ENCODE measurements at regions not wholly inside any gene's neighbourhood (a gene's known extent, or its start where the extent isn't known, plus 50 kb on each side); places are given as distances from the start of the nearest gene placed in this dataset.

GRCh38 chr3:6523043-6523442 is 337.9 kb upstream of the GRM7 start:
- Histone ChIP-seq H3K4me3 (ENCODE audit: low read length) (no peak overlapping the region), H3K27me3 (ENCODE audit: control insufficient read depth, insufficient read depth, low read length) (no peaks in the 10 kb centered on the region), H3K4me1 (ENCODE audit: control insufficient read depth, insufficient read depth, low read length) (peaks cover 16% of the 10 kb centered on the region), H3K36me3 (ENCODE audit: control insufficient read depth, insufficient read depth, low read length) (no peaks in the 10 kb centered on the region), H3K9me3 (ENCODE audit: control insufficient read depth, low read length) (no peaks in the 10 kb centered on the region), H3K9ac (ENCODE audit: low read length) (no peak overlapping the region)

- Histone ChIP-seq H3K4me3 (ENCODE audit: low read length) (no peak overlapping the region), H3K36me3 (ENCODE audit: control insufficient read depth, insufficient read depth, low read length) (no peaks in the 10 kb centered on the region), H3K27me3 (ENCODE audit: control insufficient read depth, insufficient read depth, low read length) (no peaks in the 10 kb centered on the region), H3K4me1 (ENCODE audit: control insufficient read depth, insufficient read depth, low read length) (peaks cover 16% of the 10 kb centered on the region), H3K9me3 (ENCODE audit: control insufficient read depth, low read length) (no peaks in the 10 kb centered on the region), H3K9ac (ENCODE audit: low read length) (no peak overlapping the region)
Observed at GRCh38 chr3:6524479-6524878, 336.4 kb upstream of the GRM7 start.

- Histone ChIP-seq H3K36me3 (ENCODE audit: control insufficient read depth, insufficient read depth, low read length) (no peaks in the 10 kb centered on the region), H3K4me1 (ENCODE audit: control insufficient read depth, insufficient read depth, low read length) (peaks cover 4% of the 10 kb centered on the region), H3K9ac (ENCODE audit: low read length) (no peak overlapping the region), H3K27me3 (ENCODE audit: control insufficient read depth, insufficient read depth, low read length) (no peaks in the 10 kb centered on the region), H3K4me3 (ENCODE audit: low read length) (no peak overlapping the region), H3K9me3 (ENCODE audit: control insufficient read depth, low read length) (no peaks in the 10 kb centered on the region)
Observed at GRCh38 chr3:6526321-6526720, 334.6 kb upstream of the GRM7 start.

GRCh38 chr3:6526861-6527260 is 334.1 kb upstream of the GRM7 start:
- H3K27me3 ChIP-seq (ENCODE audit: control insufficient read depth, insufficient read depth, low read length) = no peaks in the 10 kb centered on the region
- H3K9ac ChIP-seq (ENCODE audit: low read length) = no peak overlapping the region
- peaks cover 4% of the 10 kb centered on the region for H3K4me1 ChIP-seq (ENCODE audit: control insufficient read depth, insufficient read depth, low read length)
- H3K9me3 ChIP-seq (ENCODE audit: control insufficient read depth, low read length) = no peaks in the 10 kb centered on the region
- H3K36me3 ChIP-seq (ENCODE audit: control insufficient read depth, insufficient read depth, low read length) = no peaks in the 10 kb centered on the region
- H3K4me3 ChIP-seq (ENCODE audit: low read length) = no peak overlapping the region

- Histone ChIP-seq H3K9ac (ENCODE audit: low read length) (no peak overlapping the region), H3K9me3 (ENCODE audit: control insufficient read depth, low read length) (no peaks in the 10 kb centered on the region), H3K4me3 (ENCODE audit: low read length) (no peak overlapping the region)
Observed at GRCh38 chr3:6528951-6529350, 332.0 kb upstream of the GRM7 start.

DNA sequence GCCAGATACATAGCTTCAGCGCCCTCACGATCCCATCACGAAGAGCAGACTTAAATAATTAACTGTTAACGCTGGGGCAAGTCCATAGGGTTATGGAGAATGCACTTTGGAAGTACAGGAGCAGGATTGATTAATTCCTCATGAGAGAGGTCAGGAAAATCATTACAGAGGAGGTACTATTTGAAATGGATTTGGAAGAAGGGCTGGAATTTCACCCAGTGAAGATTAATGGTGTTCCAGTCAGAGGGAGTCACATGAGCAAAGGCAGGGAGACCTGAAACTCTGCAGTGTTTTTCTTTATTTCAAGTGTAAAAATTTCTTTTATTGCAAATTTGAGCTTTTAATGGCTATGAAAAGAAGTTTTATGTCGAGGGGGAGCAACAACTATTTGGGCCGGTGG is 329.8 kb upstream of the GRM7 start:
- H3K9me3 ChIP-seq (ENCODE audit: control insufficient read depth, low read length) = no peaks in the 10 kb centered on the region
- H3K4me1 ChIP-seq (ENCODE audit: control insufficient read depth, insufficient read depth, low read length) = no peaks in the 10 kb centered on the region
- no peak overlapping the region for H3K4me3 ChIP-seq (ENCODE audit: low read length)
- no peak overlapping the region for H3K9ac ChIP-seq (ENCODE audit: low read length)
- no peaks in the 10 kb centered on the region for H3K27me3 ChIP-seq (ENCODE audit: control insufficient read depth, insufficient read depth, low read length)
- H3K36me3 ChIP-seq (ENCODE audit: control insufficient read depth, insufficient read depth, low read length) = no peaks in the 10 kb centered on the region

More at GRCh38 chr3:6528951-6529350, 332.0 kb upstream of the GRM7 start:
- Histone ChIP-seq H3K36me3 (ENCODE audit: control insufficient read depth, insufficient read depth, low read length) (no peaks in the 10 kb centered on the region), H3K4me1 (ENCODE audit: control insufficient read depth, insufficient read depth, low read length) (peaks cover 4% of the 10 kb centered on the region), H3K27me3 (ENCODE audit: control insufficient read depth, insufficient read depth, low read length) (no peaks in the 10 kb centered on the region)

DNA sequence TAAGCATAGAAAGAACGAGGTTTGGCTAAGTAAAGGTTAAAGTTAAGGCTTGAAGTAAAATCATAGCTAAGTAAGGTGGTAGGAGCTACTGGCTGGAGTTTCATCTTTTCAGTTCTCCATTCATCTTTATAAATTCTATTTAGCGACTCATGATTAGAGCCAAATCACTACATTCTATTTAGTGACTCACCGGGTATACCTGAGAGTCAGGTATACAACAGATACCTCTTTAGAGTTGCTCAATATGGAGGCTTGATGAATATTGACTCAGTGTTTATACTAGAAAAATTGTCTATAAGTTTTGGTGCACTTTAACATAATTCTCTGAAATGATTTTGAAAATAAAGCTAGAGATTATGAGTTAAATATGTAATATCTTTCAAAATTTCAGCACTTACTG is 328.8 kb upstream of the GRM7 start:
- Histone ChIP-seq H3K4me1 (ENCODE audit: control insufficient read depth, insufficient read depth, low read length) (no peaks in the 10 kb centered on the region), H3K36me3 (ENCODE audit: control insufficient read depth, insufficient read depth, low read length) (no peaks in the 10 kb centered on the region), H3K27me3 (ENCODE audit: control insufficient read depth, insufficient read depth, low read length) (no peaks in the 10 kb centered on the region), H3K4me3 (ENCODE audit: low read length) (no peak overlapping the region), H3K9ac (ENCODE audit: low read length) (no peak overlapping the region), H3K9me3 (ENCODE audit: control insufficient read depth, low read length) (no peaks in the 10 kb centered on the region)

GRCh38 chr3:6540981-6541380 is 319.9 kb upstream of the GRM7 start:
- Histone ChIP-seq H3K36me3 (ENCODE audit: control insufficient read depth, insufficient read depth, low read length) (no peaks in the 10 kb centered on the region), H3K9me3 (ENCODE audit: control insufficient read depth, low read length) (no peaks in the 10 kb centered on the region), H3K4me3 (ENCODE audit: low read length) (no peak overlapping the region), H3K4me1 (ENCODE audit: control insufficient read depth, insufficient read depth, low read length) (no peaks in the 10 kb centered on the region), H3K9ac (ENCODE audit: low read length) (no peak overlapping the region), H3K27me3 (ENCODE audit: control insufficient read depth, insufficient read depth, low read length) (no peaks in the 10 kb centered on the region)

DNA sequence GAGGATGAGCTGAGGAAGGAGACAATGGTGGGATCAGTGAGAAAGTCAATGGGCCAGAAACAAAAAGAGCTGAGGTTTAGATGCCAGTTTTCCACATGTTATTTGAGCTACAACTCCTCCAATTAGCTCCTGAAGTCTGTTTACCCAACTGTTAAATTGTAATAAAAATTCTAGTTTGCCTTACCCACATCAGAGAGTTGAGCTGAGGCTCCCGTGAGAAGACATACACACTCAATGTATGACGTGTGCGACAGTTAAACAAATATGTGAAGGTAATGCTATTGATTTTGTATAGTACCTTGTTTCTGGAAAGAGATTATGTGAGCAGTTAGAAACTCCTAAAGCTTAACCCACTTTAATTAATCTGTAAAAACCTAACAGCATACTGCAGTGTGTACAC is 318.1 kb upstream of the GRM7 start:
- Histone ChIP-seq H3K4me1 (ENCODE audit: control insufficient read depth, insufficient read depth, low read length) (no peaks in the 10 kb centered on the region), H3K9ac (ENCODE audit: low read length) (no peak overlapping the region), H3K36me3 (ENCODE audit: control insufficient read depth, insufficient read depth, low read length) (no peaks in the 10 kb centered on the region), H3K4me3 (ENCODE audit: low read length) (no peak overlapping the region), H3K27me3 (ENCODE audit: control insufficient read depth, insufficient read depth, low read length) (no peaks in the 10 kb centered on the region), H3K9me3 (ENCODE audit: control insufficient read depth, low read length) (no peaks in the 10 kb centered on the region)

- H3K27me3 ChIP-seq (ENCODE audit: control insufficient read depth, insufficient read depth, low read length) = no peaks in the 10 kb centered on the region
- no peaks in the 10 kb centered on the region for H3K4me1 ChIP-seq (ENCODE audit: control insufficient read depth, insufficient read depth, low read length)
- no peaks in the 10 kb centered on the region for H3K9me3 ChIP-seq (ENCODE audit: control insufficient read depth, low read length)
- H3K4me3 ChIP-seq (ENCODE audit: low read length) = no peak overlapping the region
- no peak overlapping the region for H3K9ac ChIP-seq (ENCODE audit: low read length)
- H3K36me3 ChIP-seq (ENCODE audit: control insufficient read depth, insufficient read depth, low read length) = no peaks in the 10 kb centered on the region
Observed at GRCh38 chr3:6549296-6549695, 311.6 kb upstream of the GRM7 start.

DNA sequence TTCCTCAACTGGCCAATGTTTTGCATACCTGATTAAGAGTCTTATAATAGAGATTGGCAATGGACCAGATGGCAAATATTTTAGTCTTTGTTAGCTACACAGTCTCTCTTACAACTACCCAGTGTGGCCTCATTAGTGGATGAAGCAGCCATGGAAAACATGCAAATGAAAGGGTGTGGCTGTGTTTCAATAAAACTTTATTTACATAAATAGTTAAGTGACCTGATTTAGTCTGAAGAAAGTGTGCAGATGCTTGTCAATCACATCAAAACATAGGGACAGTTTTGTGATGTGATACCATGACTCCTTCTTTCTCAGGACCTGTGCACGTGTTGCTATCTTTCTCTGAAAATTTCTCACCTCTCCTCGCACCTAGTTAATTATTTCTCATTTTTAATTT is 309.8 kb upstream of the GRM7 start:
- Histone ChIP-seq H3K4me3 (ENCODE audit: low read length) (no peak overlapping the region), H3K4me1 (ENCODE audit: control insufficient read depth, insufficient read depth, low read length) (no peaks in the 10 kb centered on the region), H3K27me3 (ENCODE audit: control insufficient read depth, insufficient read depth, low read length) (no peaks in the 10 kb centered on the region), H3K9ac (ENCODE audit: low read length) (no peak overlapping the region), H3K9me3 (ENCODE audit: control insufficient read depth, low read length) (no peaks in the 10 kb centered on the region), H3K36me3 (ENCODE audit: control insufficient read depth, insufficient read depth, low read length) (no peaks in the 10 kb centered on the region)

GRCh38 chr3:6560259-6560658 is 300.7 kb upstream of the GRM7 start:
- H3K4me1 ChIP-seq (ENCODE audit: control insufficient read depth, insufficient read depth, low read length) = no peaks in the 10 kb centered on the region
- H3K9me3 ChIP-seq (ENCODE audit: control insufficient read depth, low read length) = no peaks in the 10 kb centered on the region
- H3K27me3 ChIP-seq (ENCODE audit: control insufficient read depth, insufficient read depth, low read length) = no peaks in the 10 kb centered on the region
- no peak overlapping the region for H3K4me3 ChIP-seq (ENCODE audit: low read length)
- no peak overlapping the region for H3K9ac ChIP-seq (ENCODE audit: low read length)
- H3K36me3 ChIP-seq (ENCODE audit: control insufficient read depth, insufficient read depth, low read length) = no peaks in the 10 kb centered on the region

- H3K36me3 ChIP-seq (ENCODE audit: control insufficient read depth, insufficient read depth, low read length) = no peaks in the 10 kb centered on the region
- no peaks in the 10 kb centered on the region for H3K4me1 ChIP-seq (ENCODE audit: control insufficient read depth, insufficient read depth, low read length)
- no peaks in the 10 kb centered on the region for H3K9me3 ChIP-seq (ENCODE audit: control insufficient read depth, low read length)
Observed at GRCh38 chr3:6567241-6567640, 293.7 kb upstream of the GRM7 start.

More at GRCh38 chr3:6567241-6567640, 293.7 kb upstream of the GRM7 start:
- H3K4me3 ChIP-seq (ENCODE audit: low read length) = no peak overlapping the region
- H3K27me3 ChIP-seq (ENCODE audit: control insufficient read depth, insufficient read depth, low read length) = no peaks in the 10 kb centered on the region
- H3K9ac ChIP-seq (ENCODE audit: low read length) = no peak overlapping the region

Data from mucosa of stomach (tissue), 1 donor.